HepG2 (cell line): ENCODE measurements at regions not wholly inside any gene's neighbourhood (a gene's known extent, or its start where the extent isn't known, plus 50 kb on each side); places are given as distances from the start of the nearest gene placed in this dataset.

Experiments
- ATAC-seq: fragments of 200-7000 bp; cut with Tn5 transposase; 3 replicates; pipeline ENCODE4 v1.9.1; 2020; ENCODE audit warnings: mild to moderate bottlenecking, moderate library complexity
- BruUV-seq: library from RNA; stranded (reverse); fragments of 400-500 nt; replicated peaks from 2 replicates; lab custom pipeline; 2021; lab: Mats Ljungman, UMichigan
- CTCF ChIA-PET: fragments of 300-600 bp; formaldehyde crosslinking; extraction: SDS; loops from one replicate; lab custom pipeline; 2021; ENCODE audit warnings: low total read pairs, inconsistent platforms, low intra/inter-chr PET ratio; lab: Yijun Ruan, JAX
- POLR2A ChIA-PET: fragments of 350-600 bp; sonication (Branson Sonifier 250); formaldehyde crosslinking; loops from one replicate; lab custom pipeline; 2020; ENCODE audit warnings: antibody characterized with exemption, inconsistent platforms; lab: Yijun Ruan, JAX
- DNase-seq: peaks from one replicate; pipeline ENCODE4 v3.0.0-alpha.2; 2015; ENCODE audit warnings: low spot score
- FAIRE-seq: peaks from 3 replicates; lab custom pipeline; 2011; peaks lifted over from hg19 to GRCh38; lab: Jason Lieb, UNC
- H2AFZ ChIP-seq: one replicate; pipeline ENCODE4 v1.6.1; 2011; ENCODE audit warnings: low read length, inconsistent platforms
- H3K27ac ChIP-seq: fragments of 300-600 bp; 3 replicates; pipeline ENCODE4 v1.8.0; 2011; ENCODE audit warnings: mixed run types, mild to moderate bottlenecking, mixed read lengths, low read length, inconsistent platforms; ENCODE audit not compliant: insufficient read depth; ENCODE audit errors: extremely low read length
- H3K27me3 ChIP-seq, 2 experiments: fragments of 200-600 bp in 1 of 2; 2 replicates in 1 of 2; 3 replicates in 1 of 2; pipeline versions ENCODE4 v1.6.0 to v1.8.0; 2011; ENCODE audit warnings: low read length in 2 of 2, mild to moderate bottlenecking in 2 of 2, moderate library complexity in 2 of 2, inconsistent platforms in 1 of 2; ENCODE audit not compliant: insufficient read depth in 2 of 2, control insufficient read depth in 1 of 2
- H3K36me3 ChIP-seq, 2 experiments: fragments of 200-600 bp in 1 of 2; replicated peaks in 1 of 2; 2 replicates in 1 of 2; 3 replicates in 1 of 2; pipeline versions ENCODE4 v1.5.1 to v1.8.0; 2011; ENCODE audit warnings: low read length in 2 of 2, inconsistent platforms in 1 of 2; ENCODE audit not compliant: insufficient read depth in 2 of 2, control insufficient read depth in 1 of 2
- H3K4me1 ChIP-seq: 2 replicates; pipeline ENCODE4 v1.5.1; 2012; ENCODE audit warnings: low read length, inconsistent platforms; ENCODE audit not compliant: insufficient read depth
- H3K4me2 ChIP-seq: 2 replicates; pipeline ENCODE4 v1.6.0; 2011; ENCODE audit warnings: low read depth, low read length, inconsistent platforms
- H3K4me3 ChIP-seq, 3 experiments: fragments of 200-600 bp in 1 of 3; sonication (generic), shearing (Covaris generic) in 1 of 3; replicated peaks in 1 of 3; 2 replicates each; pipeline ENCODE4 v1.5.1; 2011 to 2016; ENCODE audit warnings: low read length in 3 of 3, inconsistent platforms in 2 of 3, low read depth in 2 of 3, mild to moderate bottlenecking in 2 of 3, control low read depth in 1 of 3, mixed read lengths in 1 of 3; ENCODE audit not compliant: insufficient read depth in 1 of 3
- H3K79me2 ChIP-seq: one replicate; pipeline ENCODE4 v1.6.1; 2011; ENCODE audit warnings: low read length, inconsistent platforms; ENCODE audit not compliant: insufficient read depth
- H3K9ac ChIP-seq: 2 replicates; pipeline ENCODE4 v1.6.0; 2011; ENCODE audit warnings: mild to moderate bottlenecking, low read depth, low read length, inconsistent platforms; ENCODE audit not compliant: insufficient read depth
- H3K9me3 ChIP-seq: 2 replicates; pipeline ENCODE4 v1.5.1; 2012; ENCODE audit warnings: mild to moderate bottlenecking, low read length
- H4K20me1 ChIP-seq: 2 replicates; pipeline ENCODE4 v1.6.0; 2011; ENCODE audit warnings: inconsistent platforms, mild to moderate bottlenecking, low read length, moderate library complexity; ENCODE audit not compliant: insufficient read depth
- FOSL2 ChIP-seq: sonication (generic); formaldehyde crosslinking; IDR thresholded peaks from 2 replicates; pipeline ENCODE4 v1.4.0; 2020; ENCODE audit warnings: missing genetic modification reagents
- FOXC1 ChIP-seq: sonication (generic); formaldehyde crosslinking; IDR thresholded peaks from 2 replicates; pipeline ENCODE4 v1.8.0; 2022; ENCODE audit warnings: mild to moderate bottlenecking, missing genetic modification reagents, borderline replicate concordance
- KLF13 ChIP-seq: sonication (generic); formaldehyde crosslinking; IDR thresholded peaks from 2 replicates; pipeline ENCODE4 v1.4.0; 2020; ENCODE audit warnings: mild to moderate bottlenecking, missing genetic modification reagents
- NKX3-1 ChIP-seq: sonication (generic); formaldehyde crosslinking; IDR thresholded peaks from 2 replicates; pipeline ENCODE4 v1.5.0; 2020; ENCODE audit warnings: missing genetic modification reagents
- NR1H2 ChIP-seq: sonication (generic); formaldehyde crosslinking; IDR thresholded peaks from 2 replicates; pipeline ENCODE4 v1.8.1; 2022; ENCODE audit warnings: low read depth, missing genetic modification reagents, borderline replicate concordance
- PRDM10 ChIP-seq: sonication (generic); formaldehyde crosslinking; IDR thresholded peaks from 2 replicates; pipeline ENCODE4 v1.4.0; 2020; ENCODE audit warnings: low read depth, missing genetic modification reagents
- SRY ChIP-seq: sonication (generic); formaldehyde crosslinking; IDR thresholded peaks from 2 replicates; pipeline ENCODE4 v1.8.0; 2022; ENCODE audit warnings: mild to moderate bottlenecking, missing genetic modification reagents
- ZNF10 ChIP-seq: sonication (generic); formaldehyde crosslinking; IDR thresholded peaks from 2 replicates; pipeline ENCODE4 v1.4.0; 2020; ENCODE audit warnings: mild to moderate bottlenecking, low read depth, missing genetic modification reagents, borderline replicate concordance
- ZNF263 ChIP-seq: sonication (generic); formaldehyde crosslinking; IDR thresholded peaks from 2 replicates; pipeline ENCODE4 v1.4.0; 2020; ENCODE audit warnings: missing genetic modification reagents
- ZNF343 ChIP-seq: sonication (generic); formaldehyde crosslinking; IDR thresholded peaks from 2 replicates; pipeline ENCODE4 v1.4.0; 2020; ENCODE audit warnings: mild to moderate bottlenecking, missing genetic modification reagents
- WGBS: methylation state at CpG from one replicate; pipeline ENCODE4 v1.1.6; 2017; ENCODE audit warnings: low lambda C conversion rate; 5-methylcytosine and 5-hydroxymethylcytosine counted together
- in situ Hi-C: cut with HindIII; loops from 2 replicates; pipeline ENCODE4 v1.10.0; 2017; ENCODE audit warnings: low pct_unique_long_range_greater_than_20kb; ENCODE audit not compliant: extremely low pct_ligation_motif_present
- intact Hi-C: fragments of 100-400 bp; cut with micrococcal nuclease; formaldehyde crosslinking; loops from one replicate; pipeline ENCODE4 v1.10.0; 2022; ENCODE audit not compliant: unreplicated experiment

GRCh38 chr3:24047513-24047912 is 102.4 kb downstream of the NR1D2 start:
- CTCF ChIA-PET = no interaction called here
- FAIRE-seq = no peak
- DNase-seq = no peak
- no peak overlapping the region for H2AFZ ChIP-seq
- H3K27ac ChIP-seq = no peak overlapping the region
- intact Hi-C loops = no loop called here
- no peak overlapping the region for H3K4me3 ChIP-seq
- no peak for TF ChIP-seq NKX3-1
- no peak for TF ChIP-seq ZNF343
- no peak for TF ChIP-seq FOSL2
- TF ChIP-seq KLF13 (CRISPR knock-in tag) = no peak
- no peak for TF ChIP-seq SRY
- TF ChIP-seq ZNF10 (CRISPR knock-in tag) = no peak
- no peak for TF ChIP-seq FOXC1 (CRISPR knock-in tag)
- no peak for TF ChIP-seq ZNF263 (CRISPR knock-in tag)
- TF ChIP-seq NR1H2 = no peak
- no peak for TF ChIP-seq PRDM10 (CRISPR knock-in tag)
- H3K9me3 ChIP-seq = no peaks in the 10 kb centered on the region
- H4K20me1 ChIP-seq = no peaks in the 10 kb centered on the region
- in situ Hi-C loops = no loop called here
- no peaks in the 10 kb centered on the region for H3K79me2 ChIP-seq
- WGBS = no CpG with 5 or more reads among the region's 1 CpG
- no peak overlapping the region for H3K9ac ChIP-seq
- BruUV-seq = no TSS peak
- POLR2A ChIA-PET = no interaction called here
- H3K4me2 ChIP-seq = no peak overlapping the region
- no peaks in the 10 kb centered on the region for H3K4me1 ChIP-seq
- H3K27me3 ChIP-seq = peaks cover 2 to 10% of the 10 kb centered on the region in 2 experiments; a peak in 3 of 5 replicates
- no peaks in the 10 kb centered on the region for H3K36me3 ChIP-seq
- no peak for ATAC-seq
